MM.1S (cell line): ENCODE measurements at regions not wholly inside any gene's neighbourhood (a gene's known extent, or its start where the extent isn't known, plus 50 kb on each side); places are given as distances from the start of the nearest gene placed in this dataset.

Experiments used
- DNase-seq: peaks from one replicate; pipeline ENCODE4 v3.0.0-alpha.2; 2015
- H2AFZ ChIP-seq: fragments of 300-600 bp; sonication (generic); 2 replicates; pipeline ENCODE4 v1.6.0; 2016; ENCODE audit warnings: antibody characterized with exemption, low read length
- H3F3A ChIP-seq: fragments of 300-600 bp; sonication (generic); 2 replicates; pipeline ENCODE4 v1.6.1; 2016; ENCODE audit warnings: mild to moderate bottlenecking, antibody characterized with exemption, low read length, moderate library complexity, mixed read lengths; ENCODE audit not compliant: insufficient read depth
- H3K27ac ChIP-seq: fragments of 300-600 bp; sonication (generic); 2 replicates; pipeline ENCODE4 v1.5.1; 2016; ENCODE audit warnings: mild to moderate bottlenecking, low read length
- H3K27me3 ChIP-seq: fragments of 300-600 bp; sonication (generic); replicated peaks from 2 replicates; pipeline ENCODE4 v1.6.0; 2016; ENCODE audit warnings: low read length; ENCODE audit not compliant: insufficient read depth
- H3K36me3 ChIP-seq: fragments of 300-600 bp; sonication (generic); replicated peaks from 2 replicates; pipeline ENCODE4 v1.6.1; 2016; ENCODE audit warnings: mild to moderate bottlenecking, low read length, mixed read lengths; ENCODE audit not compliant: insufficient read depth
- H3K4me1 ChIP-seq: fragments of 300-600 bp; sonication (generic); 2 replicates; pipeline ENCODE4 v1.6.1; 2016; ENCODE audit warnings: low read length, mixed read lengths
- H3K4me2 ChIP-seq: fragments of 300-600 bp; sonication (generic); 2 replicates; pipeline ENCODE4 v1.6.0; 2016; ENCODE audit warnings: low read depth, low read length
- H3K4me3 ChIP-seq: fragments of 300-600 bp; sonication (generic); 2 replicates; pipeline ENCODE4 v1.5.1; 2016; ENCODE audit warnings: low read length, mixed read lengths
- H3K79me2 ChIP-seq: fragments of 300-600 bp; sonication (generic); 2 replicates; pipeline ENCODE4 v1.6.1; 2016; ENCODE audit warnings: mixed run types, low read length, mixed read lengths
- H3K9ac ChIP-seq: fragments of 300-600 bp; sonication (generic); 2 replicates; pipeline ENCODE4 v1.6.1; 2016; ENCODE audit warnings: low read length, mixed read lengths
- H3K9me2 ChIP-seq: fragments of 300-600 bp; sonication (generic); replicated peaks from 2 replicates; pipeline ENCODE4 v1.6.1; 2016; ENCODE audit warnings: mild to moderate bottlenecking, low read length, mixed read lengths; ENCODE audit not compliant: insufficient read depth
- H3K9me3 ChIP-seq: fragments of 300-600 bp; sonication (generic); replicated peaks from 2 replicates; pipeline ENCODE4 v1.6.1; 2016; ENCODE audit warnings: mild to moderate bottlenecking, low read length, mixed read lengths; ENCODE audit not compliant: insufficient read depth
- H4K20me1 ChIP-seq: fragments of 300-600 bp; sonication (generic); 2 replicates; pipeline ENCODE4 v1.6.1; 2016; ENCODE audit warnings: mild to moderate bottlenecking, low read length, moderate library complexity, mixed read lengths; ENCODE audit not compliant: insufficient read depth
- CTCF ChIP-seq: fragments of 300-600 bp; sonication (generic); IDR thresholded peaks from 2 replicates; pipeline ENCODE4 v1.5.1; 2016; ENCODE audit warnings: antibody characterized with exemption, low read length, mixed read lengths
- EZH2 ChIP-seq: fragments of 300-600 bp; sonication (generic); optimal IDR thresholded peaks from 2 replicates; pipeline ENCODE3; 2017; ENCODE audit warnings: low read depth, mild to moderate bottlenecking, antibody characterized with exemption, low read length, mixed read lengths
- EZH2phosphoT487 ChIP-seq: fragments of 300-600 bp; sonication (generic); IDR thresholded peaks from 2 replicates; pipeline ENCODE4 v1.6.1; 2018; ENCODE audit warnings: antibody characterized with exemption, low read length

DNA sequence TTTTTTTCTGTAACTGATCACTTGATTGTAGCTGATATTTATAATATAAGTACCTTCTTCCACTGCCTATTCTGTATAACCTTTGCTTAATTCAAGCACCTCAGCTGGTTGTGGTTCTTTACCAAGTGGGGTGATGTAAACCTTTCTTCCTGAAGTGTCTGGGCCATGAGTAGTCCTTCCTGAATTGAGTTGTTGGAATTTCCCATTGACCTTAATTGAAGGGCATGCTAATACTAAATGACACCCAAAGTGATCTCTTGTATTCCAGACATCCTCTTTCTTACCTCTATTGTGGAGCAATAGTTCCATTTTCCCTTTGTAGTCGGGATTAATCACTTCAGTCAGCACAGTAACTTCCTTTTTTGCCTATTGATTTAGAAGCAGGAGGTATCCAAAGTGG, 1496.8 kb upstream of the CELF4 start:
- TF ChIP-seq CTCF, result no peak
- no peak for TF ChIP-seq EZH2
- TF ChIP-seq EZH2phosphoT487, result no peak
- H3K27ac ChIP-seq, result no peak overlapping the region
- DNase-seq, result no peak

DNA sequence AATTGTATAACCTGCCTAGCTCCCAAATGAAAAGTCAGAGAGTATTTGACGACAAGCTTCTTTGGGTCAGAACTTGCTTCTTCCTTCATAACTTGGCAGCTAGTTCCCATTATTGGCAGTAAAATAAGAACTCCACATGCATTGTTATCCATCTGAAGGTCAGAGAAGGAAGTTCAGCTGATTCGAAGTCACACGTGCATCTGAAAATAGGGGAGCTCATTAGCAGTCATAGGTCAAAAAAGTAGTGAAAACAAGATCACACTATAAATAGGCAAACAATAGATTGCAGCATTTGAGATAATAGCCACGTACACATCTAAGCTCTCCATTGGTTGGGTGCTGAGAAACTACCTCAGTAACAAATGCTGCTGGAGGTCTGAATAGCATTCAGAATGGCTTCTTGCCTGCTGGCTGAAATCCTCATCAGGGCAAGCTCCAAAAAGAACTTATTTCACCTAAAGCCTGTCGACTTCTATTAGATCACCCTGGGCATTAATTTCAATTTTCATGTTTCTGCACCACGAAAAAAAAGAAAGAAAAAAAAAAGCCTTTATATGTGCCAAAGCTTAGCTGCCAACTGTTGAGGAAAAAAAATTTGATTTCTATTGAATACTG, 1492.9 kb upstream of the CELF4 start:
- Histone ChIP-seq H3K36me3 (no peaks in the 10 kb centered on the region), H4K20me1 (no peaks in the 10 kb centered on the region), H3K4me1 (no peaks in the 10 kb centered on the region), H3K9me3 (no peaks in the 10 kb centered on the region), H3F3A (no peaks in the 10 kb centered on the region), H3K9me2 (no peaks in the 10 kb centered on the region), H2AFZ (no peak overlapping the region), H3K4me3 (no peak overlapping the region), H3K4me2 (no peak overlapping the region), H3K79me2 (no peaks in the 10 kb centered on the region), H3K27me3 (no peaks in the 10 kb centered on the region), H3K27ac (no peak overlapping the region), H3K9ac (no peak overlapping the region)
- no peak for DNase-seq
- no peak for TF ChIP-seq EZH2phosphoT487
- no peak for TF ChIP-seq EZH2
- TF ChIP-seq CTCF, result no peak

More for the DNA sequence above, 1496.8 kb upstream of the CELF4 start:
- no peaks in the 10 kb centered on the region for H3K4me1 ChIP-seq
- no peaks in the 10 kb centered on the region for H3K9me2 ChIP-seq
- H3K27me3 ChIP-seq, result no peaks in the 10 kb centered on the region
- no peak overlapping the region for H3K4me2 ChIP-seq
- H3F3A ChIP-seq, result no peaks in the 10 kb centered on the region
- no peaks in the 10 kb centered on the region for H4K20me1 ChIP-seq
- no peak overlapping the region for H2AFZ ChIP-seq
- H3K4me3 ChIP-seq, result no peak overlapping the region
- H3K9ac ChIP-seq, result no peak overlapping the region
- no peaks in the 10 kb centered on the region for H3K36me3 ChIP-seq
- H3K9me3 ChIP-seq, result no peaks in the 10 kb centered on the region
- no peaks in the 10 kb centered on the region for H3K79me2 ChIP-seq

DNA sequence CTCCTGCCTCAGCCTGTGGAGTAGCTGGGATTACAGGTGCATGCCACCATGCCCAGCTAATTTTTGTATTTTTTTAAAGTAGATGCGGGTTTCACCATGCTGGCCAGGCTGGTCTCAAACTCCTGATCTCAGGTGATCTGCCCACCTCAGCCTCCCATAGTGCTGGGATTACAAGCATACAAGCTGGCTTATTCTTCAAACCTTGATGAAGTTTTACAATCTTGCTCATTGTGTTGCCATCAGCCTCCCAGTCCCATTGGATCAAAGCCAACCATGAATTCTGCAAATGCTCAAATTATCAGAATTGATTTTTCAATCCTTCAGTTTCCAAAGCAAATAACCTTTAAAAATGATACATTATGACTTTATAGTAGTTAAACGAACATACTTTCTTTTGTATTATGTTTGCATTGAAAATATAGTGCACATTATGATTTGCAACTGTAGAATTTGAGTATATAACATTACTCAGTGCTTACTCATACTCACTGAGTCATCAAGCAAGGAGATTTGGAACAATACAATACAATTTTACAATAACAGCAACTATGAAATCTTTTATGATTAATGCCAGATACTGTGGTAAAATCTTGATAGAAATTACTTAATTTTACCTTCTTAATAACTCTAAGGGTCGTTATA, 1491.9 kb upstream of the CELF4 start:
- Histone ChIP-seq H3K4me2 (no peak overlapping the region), H3K9me3 (no peaks in the 10 kb centered on the region), H3F3A (no peaks in the 10 kb centered on the region)

GRCh38 chr18:39053571-39053970, 1488.0 kb upstream of the CELF4 start:
- no peak for TF ChIP-seq EZH2phosphoT487

More for the DNA sequence above, 1491.9 kb upstream of the CELF4 start:
- Histone ChIP-seq H2AFZ (no peak overlapping the region), H3K9ac (no peak overlapping the region), H3K36me3 (no peaks in the 10 kb centered on the region), H3K27me3 (no peaks in the 10 kb centered on the region), H3K4me3 (no peak overlapping the region), H3K27ac (no peak overlapping the region), H4K20me1 (no peaks in the 10 kb centered on the region), H3K4me1 (no peaks in the 10 kb centered on the region), H3K9me2 (no peaks in the 10 kb centered on the region), H3K79me2 (no peaks in the 10 kb centered on the region)
- no peak for DNase-seq
- TF ChIP-seq EZH2phosphoT487, result no peak

More at GRCh38 chr18:39053571-39053970, 1488.0 kb upstream of the CELF4 start:
- Histone ChIP-seq H3K9me2 (no peaks in the 10 kb centered on the region), H4K20me1 (no peaks in the 10 kb centered on the region), H2AFZ (no peak overlapping the region), H3K27me3 (no peaks in the 10 kb centered on the region), H3K9me3 (no peaks in the 10 kb centered on the region), H3K27ac (no peak overlapping the region), H3K4me3 (no peak overlapping the region), H3K36me3 (no peaks in the 10 kb centered on the region), H3F3A (no peaks in the 10 kb centered on the region), H3K9ac (no peak overlapping the region), H3K79me2 (no peaks in the 10 kb centered on the region), H3K4me2 (no peak overlapping the region), H3K4me1 (no peaks in the 10 kb centered on the region)
- no peak for DNase-seq
